Transverse colon (tissue), 3 donors: ENCODE measurements at regions not wholly inside any gene's neighbourhood (a gene's known extent, or its start where the extent isn't known, plus 50 kb on each side); places are given as distances from the start of the nearest gene placed in this dataset.

ENCODE experiments used
- EP300 ChIP-seq: sonication (generic); formaldehyde crosslinking; IDR thresholded peaks from one replicate; pipeline ENCODE4 v1.6.1; 2017; ENCODE audit warnings: antibody characterized with exemption, low read depth
- TF ChIP-seq, protein P1 (sequence below), 5 experiments: fragments of 200-600 bp in 3 of 5; fragments of 450-650 bp in 2 of 5; sonication (generic) in 3 of 5; IDR thresholded peaks; 1 replicate in 2 of 5; 2 replicates in 3 of 5; pipeline ENCODE4 v1.5.1; 2016 to 2017; ENCODE audit warnings: antibody characterized with exemption in 5 of 5, inconsistent platforms in 3 of 5, mild to moderate bottlenecking in 2 of 5, moderate library complexity in 1 of 5

DNA sequence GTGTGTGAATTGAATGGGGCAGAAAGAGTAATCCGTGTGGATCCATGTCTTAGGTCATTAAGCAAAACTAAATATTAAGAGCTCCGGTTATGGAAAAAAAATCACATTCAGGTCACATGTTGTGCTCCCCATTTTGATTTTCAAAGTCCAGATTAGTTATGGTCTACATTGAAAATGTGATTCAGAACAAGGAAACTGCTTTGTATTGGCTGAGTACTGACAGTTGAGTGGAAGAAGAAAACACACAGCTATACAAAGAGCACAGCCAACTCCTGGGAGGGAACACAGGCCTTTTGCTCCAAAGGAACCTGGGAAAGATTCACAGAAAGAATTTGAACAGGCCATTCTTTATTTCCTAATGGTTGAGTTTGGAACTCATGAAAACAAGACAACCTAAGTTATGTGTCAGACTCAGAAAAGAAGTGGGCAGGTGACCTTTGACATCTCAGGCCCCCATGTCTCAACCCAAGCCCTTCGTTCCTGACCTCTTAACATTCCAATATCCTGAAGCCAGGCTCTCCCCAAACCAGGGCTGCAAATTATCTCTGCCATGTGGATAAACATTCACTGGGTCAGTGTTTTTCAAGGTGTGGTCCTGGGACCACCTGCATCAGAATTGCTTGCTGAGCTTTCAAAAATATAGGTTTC lies 159.3 kb upstream of the LMO4 start:
- TF ChIP-seq EP300: no peak
- TF ChIP-seq, protein P1, sequence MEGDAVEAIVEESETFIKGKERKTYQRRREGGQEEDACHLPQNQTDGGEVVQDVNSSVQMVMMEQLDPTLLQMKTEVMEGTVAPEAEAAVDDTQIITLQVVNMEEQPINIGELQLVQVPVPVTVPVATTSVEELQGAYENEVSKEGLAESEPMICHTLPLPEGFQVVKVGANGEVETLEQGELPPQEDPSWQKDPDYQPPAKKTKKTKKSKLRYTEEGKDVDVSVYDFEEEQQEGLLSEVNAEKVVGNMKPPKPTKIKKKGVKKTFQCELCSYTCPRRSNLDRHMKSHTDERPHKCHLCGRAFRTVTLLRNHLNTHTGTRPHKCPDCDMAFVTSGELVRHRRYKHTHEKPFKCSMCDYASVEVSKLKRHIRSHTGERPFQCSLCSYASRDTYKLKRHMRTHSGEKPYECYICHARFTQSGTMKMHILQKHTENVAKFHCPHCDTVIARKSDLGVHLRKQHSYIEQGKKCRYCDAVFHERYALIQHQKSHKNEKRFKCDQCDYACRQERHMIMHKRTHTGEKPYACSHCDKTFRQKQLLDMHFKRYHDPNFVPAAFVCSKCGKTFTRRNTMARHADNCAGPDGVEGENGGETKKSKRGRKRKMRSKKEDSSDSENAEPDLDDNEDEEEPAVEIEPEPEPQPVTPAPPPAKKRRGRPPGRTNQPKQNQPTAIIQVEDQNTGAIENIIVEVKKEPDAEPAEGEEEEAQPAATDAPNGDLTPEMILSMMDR (IDR thresholded peaks at IDR 0.05): no peak
